Pancreas (tissue), 10 donors: ENCODE measurements at regions not wholly inside any gene's neighbourhood (a gene's known extent, or its start where the extent isn't known, plus 50 kb on each side); places are given as distances from the start of the nearest gene placed in this dataset.

Source experiments
- ATAC-seq, 4 donors: fragments of 200-7000 bp; cut with Tn5 transposase; one replicate each; pipeline versions ENCODE4 v1.8.0 to v1.9.1; 2020; ENCODE audit warnings: mild to moderate bottlenecking in 4 of 4, moderate library complexity in 4 of 4
- DNase-seq, 6 donors: peaks; one replicate each; pipeline ENCODE4 v3.0.0-alpha.2; 2020
- FAIRE-seq: peaks from 2 replicates; lab custom pipeline; 2012; peaks lifted over from hg19 to GRCh38; lab: Jason Lieb, UNC
- H3K27ac ChIP-seq, 4 donors: fragments of 200-600 bp; sonication (generic); 1 replicate in 3 of 4; 2 replicates in 1 of 4; pipeline versions ENCODE4 v1.5.0 to v1.8.0; 2020
- H3K27me3 ChIP-seq, 4 donors: fragments of 200-600 bp; one replicate each; pipeline ENCODE4 v1.8.0; 2021
- H3K36me3 ChIP-seq, 3 donors: fragments of 200-600 bp; sonication (generic) in 1 of 3; one replicate each; pipeline versions ENCODE4 v1.5.0 to v1.8.0; 2020 to 2021
- H3K4me1 ChIP-seq, 3 donors: fragments of 200-600 bp; one replicate each; pipeline ENCODE4 v1.8.0; 2021
- H3K4me3 ChIP-seq, 4 donors: fragments of 200-600 bp; sonication (generic) in 2 of 4; one replicate each; pipeline versions ENCODE4 v1.5.0 to v1.8.0; 2020 to 2021
- H3K9me3 ChIP-seq, 4 donors: fragments of 200-600 bp; one replicate each; pipeline ENCODE4 v1.8.0; 2021
- CTCF ChIP-seq, 4 donors: fragments of 200-600 bp; sonication (generic) in 3 of 4; IDR thresholded peaks; one replicate each; pipeline versions ENCODE4 v1.5.0 to v1.8.0; 2021; ENCODE audit warnings: antibody characterized with exemption in 4 of 4
- WGBS, 2 donors: extraction: QIAGEN DNeasy Blood & Tissue Kit; methylation state at CpG; one replicate each; pipeline ENCODE4 v1.1.7; 2013; 5-methylcytosine and 5-hydroxymethylcytosine counted together
- intact Hi-C, 3 donors: fragments of 100-400 bp; cut with DNase I; formaldehyde crosslinking; loops; one replicate each; pipeline versions ENCODE4 v1.11.1 to v1.14.2; 2022
- donor health status: healthy with polysubstance abuse.
- donor health status: DM: no; HTN: no; CAD: no; lungs with moderate emphysema.
- donor health status: DM: no; HTN: no; CAD: no.
- donor health status: control.
- donor health status: control.
- donor health status: Bipolar disorder and iron deficiency.
- donor health status: DM: yes; HTN: yes; CAD: no.
- donor health status: DM: no; HTN: no; CAD: no.
- donor health status: DM: no; HTN: no; CAD: no.
- donor health status: DM: yes; HTN: yes; CAD: no.

- DNase-seq, result no peak
- H3K4me3 ChIP-seq, result no peak overlapping the region
- H3K9me3 ChIP-seq, result no peaks in the 10 kb centered on the region
- 55 to 58% methylated on average over 2 of the region's 2 CpGs for WGBS, 2 donors
- no peaks in the 10 kb centered on the region for H3K4me1 ChIP-seq
- no peak for FAIRE-seq
- intact Hi-C loops, result no loop called here
- no peak overlapping the region for H3K27ac ChIP-seq
- ATAC-seq, result no peak
- H3K36me3 ChIP-seq, result no peaks in the 10 kb centered on the region
- no peaks in the 10 kb centered on the region for H3K27me3 ChIP-seq
- no peak for TF ChIP-seq CTCF (IDR thresholded peaks at IDR 0.05)
Observed at GRCh38 chr2:156116113-156116512, 216.4 kb downstream of the NR4A2 start.

- TF ChIP-seq CTCF (IDR thresholded peaks at IDR 0.05), result no peak
- ATAC-seq (no peak), DNase-seq (no peak), FAIRE-seq (no peak)
- 82 to 86% methylated on average over 3 of the region's 3 CpGs for WGBS, 2 donors
- Histone ChIP-seq H3K27ac (no peak overlapping the region), H3K9me3 (no peaks in the 10 kb centered on the region), H3K4me1 (no peaks in the 10 kb centered on the region), H3K36me3 (no peaks in the 10 kb centered on the region), H3K4me3 (no peak overlapping the region), H3K27me3 (no peaks in the 10 kb centered on the region)
- intact Hi-C loops, result no loop called here
Observed at GRCh38 chr2:156115338-156115737, 217.2 kb downstream of the NR4A2 start.

GRCh38 chr2:156112323-156112722 lies 220.2 kb downstream of the NR4A2 start:
- FAIRE-seq, result no peak
- DNase-seq, result no peak
- ATAC-seq, result no peak
- 48 to 60% methylated on average over 1 of the region's 1 CpG for WGBS, 2 donors
- intact Hi-C loops, result no loop called here
- Histone ChIP-seq H3K4me3 (no peak overlapping the region), H3K4me1 (no peaks in the 10 kb centered on the region), H3K27me3 (no peaks in the 10 kb centered on the region), H3K27ac (no peak overlapping the region), H3K36me3 (no peaks in the 10 kb centered on the region), H3K9me3 (no peaks in the 10 kb centered on the region)
- TF ChIP-seq CTCF (IDR thresholded peaks at IDR 0.05), result no peak

- no peaks in the 10 kb centered on the region for H3K9me3 ChIP-seq
- H3K27ac ChIP-seq, result no peak overlapping the region
- H3K4me1 ChIP-seq, result no peaks in the 10 kb centered on the region
- peak in 2 of 4 donors; percentile 7 to 9 for TF ChIP-seq CTCF (IDR thresholded peaks at IDR 0.05)
- H3K27me3 ChIP-seq, result no peaks in the 10 kb centered on the region
- 47 to 55% methylated on average over 2 of the region's 2 CpGs for WGBS, 2 donors
- no peaks in the 10 kb centered on the region for H3K36me3 ChIP-seq
- H3K4me3 ChIP-seq, result no peak overlapping the region
- peak; percentile 68 to 92 (median 77) for ATAC-seq
- no peak for FAIRE-seq
- peak in 5 of 6 donors; percentile 7 to 57 (median 24) for DNase-seq
- intact Hi-C loops, result no loop called here
Observed at GRCh38 chr2:156110890-156111289, 221.6 kb downstream of the NR4A2 start.

- H3K27me3 ChIP-seq, result no peaks in the 10 kb centered on the region
- FAIRE-seq (no peak), DNase-seq (no peak), ATAC-seq (peak in 2 of 4 donors; percentile 54 to 58)
- no peak for TF ChIP-seq CTCF (IDR thresholded peaks at IDR 0.05)
- H3K4me1 ChIP-seq, result peaks cover 0 to 6% (median 0%) of the 10 kb centered on the region in 3 donors
- WGBS, 2 donors, result 90 to 96% methylated on average over 1 of the region's 1 CpG
- H3K27ac ChIP-seq, result no peak overlapping the region
- intact Hi-C loops, result no loop called here
- H3K36me3 ChIP-seq, result no peaks in the 10 kb centered on the region
- no peaks in the 10 kb centered on the region for H3K9me3 ChIP-seq
- no peak overlapping the region for H3K4me3 ChIP-seq
Observed at GRCh38 chr2:156099382-156099781, 233.1 kb downstream of the NR4A2 start.
